HFF-Myc (cell line): ENCODE measurements at regions not wholly inside any gene's neighbourhood (a gene's known extent, or its start where the extent isn't known, plus 50 kb on each side); places are given as distances from the start of the nearest gene placed in this dataset.

Experiments used
- DNase-seq: peaks from one replicate; pipeline ENCODE4 v3.0.0-alpha.2; 2011; ENCODE audit warnings: low read depth; ENCODE audit errors: extremely low read depth
- H3K4me3 ChIP-seq: replicated peaks from 2 replicates; pipeline ENCODE4 v1.5.1; 2011; ENCODE audit warnings: low read depth, mild to moderate bottlenecking, control low read depth, low read length
- TF ChIP-seq, protein P1 (sequence below): IDR thresholded peaks from 2 replicates; pipeline ENCODE4 v1.5.1; 2012; ENCODE audit warnings: mild to moderate bottlenecking, low read depth, low read length, control low read depth; ENCODE audit errors: missing control alignments

DNA sequence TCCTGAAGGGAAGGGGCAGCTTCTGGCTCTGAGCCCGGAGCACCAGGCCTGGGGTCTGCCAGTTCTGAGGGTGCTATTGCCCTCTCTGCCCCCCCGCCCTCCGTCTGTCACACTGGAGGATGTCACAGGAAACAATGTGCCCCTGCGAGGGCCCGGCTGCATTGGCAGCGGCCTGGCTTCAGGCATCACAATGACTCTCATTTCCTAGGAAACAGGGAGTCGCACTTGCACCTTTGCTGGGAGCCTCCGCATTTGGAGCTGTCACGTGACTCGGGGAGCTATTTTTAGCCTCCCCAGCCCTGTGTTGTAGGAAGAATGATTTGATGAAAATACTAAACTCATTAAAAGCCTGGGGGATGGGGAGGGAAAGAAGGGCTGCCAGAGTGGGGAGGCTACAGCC lies 518.9 kb downstream of the SHQ1 start:
- TF ChIP-seq, protein P1, sequence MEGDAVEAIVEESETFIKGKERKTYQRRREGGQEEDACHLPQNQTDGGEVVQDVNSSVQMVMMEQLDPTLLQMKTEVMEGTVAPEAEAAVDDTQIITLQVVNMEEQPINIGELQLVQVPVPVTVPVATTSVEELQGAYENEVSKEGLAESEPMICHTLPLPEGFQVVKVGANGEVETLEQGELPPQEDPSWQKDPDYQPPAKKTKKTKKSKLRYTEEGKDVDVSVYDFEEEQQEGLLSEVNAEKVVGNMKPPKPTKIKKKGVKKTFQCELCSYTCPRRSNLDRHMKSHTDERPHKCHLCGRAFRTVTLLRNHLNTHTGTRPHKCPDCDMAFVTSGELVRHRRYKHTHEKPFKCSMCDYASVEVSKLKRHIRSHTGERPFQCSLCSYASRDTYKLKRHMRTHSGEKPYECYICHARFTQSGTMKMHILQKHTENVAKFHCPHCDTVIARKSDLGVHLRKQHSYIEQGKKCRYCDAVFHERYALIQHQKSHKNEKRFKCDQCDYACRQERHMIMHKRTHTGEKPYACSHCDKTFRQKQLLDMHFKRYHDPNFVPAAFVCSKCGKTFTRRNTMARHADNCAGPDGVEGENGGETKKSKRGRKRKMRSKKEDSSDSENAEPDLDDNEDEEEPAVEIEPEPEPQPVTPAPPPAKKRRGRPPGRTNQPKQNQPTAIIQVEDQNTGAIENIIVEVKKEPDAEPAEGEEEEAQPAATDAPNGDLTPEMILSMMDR = no peak
- H3K4me3 ChIP-seq = no peak overlapping the region
- DNase-seq = no peak

DNA sequence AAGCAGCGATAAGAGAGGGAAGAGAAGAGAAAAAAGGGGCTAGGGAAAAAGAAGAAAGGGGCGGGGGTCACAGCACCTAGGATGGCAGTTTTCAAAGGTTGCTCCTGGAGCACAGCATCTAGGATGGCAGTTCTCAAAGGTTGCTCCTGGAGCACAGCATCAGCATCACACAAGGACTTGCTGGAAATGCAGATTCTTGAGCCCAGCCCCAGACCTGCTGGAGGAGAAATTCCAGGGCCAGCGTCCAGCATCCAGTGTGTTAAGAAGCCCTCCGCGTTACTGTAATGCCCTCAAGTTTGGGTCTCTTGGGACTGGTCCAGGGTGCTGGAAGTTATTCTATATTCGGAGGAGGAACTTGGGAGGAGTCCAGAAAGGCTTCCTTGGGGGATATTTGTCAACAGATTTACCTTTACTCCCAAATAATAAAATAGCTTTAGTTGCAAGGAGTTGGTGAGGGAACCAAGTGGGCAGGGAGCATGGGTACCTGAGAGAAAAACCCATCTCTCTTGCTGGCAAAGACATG lies 519.4 kb downstream of the SHQ1 start:
- H3K4me3 ChIP-seq = no peak overlapping the region
- DNase-seq = no peak
- TF ChIP-seq, protein P1 = no peak

DNA sequence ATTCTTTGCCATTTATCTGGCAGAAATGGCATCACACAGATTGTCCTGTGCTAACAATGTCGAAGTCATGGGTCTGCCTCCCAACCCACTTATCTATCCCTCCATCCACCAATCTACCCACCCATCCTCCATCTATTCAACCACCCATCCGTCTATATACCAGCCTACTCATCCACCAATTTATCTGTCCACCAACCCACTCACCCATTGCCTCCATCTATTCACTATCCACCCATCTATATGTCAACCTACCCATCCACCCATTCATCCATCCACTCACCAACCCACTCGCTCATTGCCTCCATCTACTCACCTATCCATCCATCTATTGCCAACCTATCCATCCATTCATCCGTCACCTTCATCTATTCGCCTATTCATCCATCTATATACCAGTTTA lies 521.2 kb downstream of the SHQ1 start:
- no peak for DNase-seq
- no peak overlapping the region for H3K4me3 ChIP-seq
- TF ChIP-seq, protein P1 = no peak

DNA sequence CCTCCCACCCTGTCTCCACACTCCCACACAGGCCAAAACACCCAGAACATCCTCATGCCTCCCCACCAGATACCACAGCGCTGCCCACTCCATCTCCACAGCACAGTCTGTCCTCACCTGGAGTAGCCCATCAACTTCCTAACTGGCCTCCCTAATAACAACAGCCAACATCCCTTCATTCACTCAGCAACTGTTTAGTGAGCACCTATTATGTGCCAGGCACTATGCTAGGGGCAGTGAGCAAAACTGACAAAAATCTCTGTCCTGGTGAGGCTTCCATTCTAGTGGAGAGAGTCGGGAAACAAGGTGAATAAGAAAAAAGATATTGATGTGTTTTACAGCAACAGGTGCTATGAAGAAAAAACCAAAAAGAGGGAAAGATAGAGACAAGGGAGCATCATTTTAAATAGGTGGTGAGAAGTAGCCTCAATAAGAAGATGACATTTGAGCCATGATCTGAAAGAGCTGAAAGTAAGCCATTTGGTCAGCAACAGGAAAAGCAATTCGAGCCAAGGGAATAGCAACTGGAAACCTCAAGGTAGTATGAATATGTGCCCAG lies 523.9 kb downstream of the SHQ1 start:
- TF ChIP-seq, protein P1 = no peak
- no peak overlapping the region for H3K4me3 ChIP-seq
- DNase-seq = no peak

DNA sequence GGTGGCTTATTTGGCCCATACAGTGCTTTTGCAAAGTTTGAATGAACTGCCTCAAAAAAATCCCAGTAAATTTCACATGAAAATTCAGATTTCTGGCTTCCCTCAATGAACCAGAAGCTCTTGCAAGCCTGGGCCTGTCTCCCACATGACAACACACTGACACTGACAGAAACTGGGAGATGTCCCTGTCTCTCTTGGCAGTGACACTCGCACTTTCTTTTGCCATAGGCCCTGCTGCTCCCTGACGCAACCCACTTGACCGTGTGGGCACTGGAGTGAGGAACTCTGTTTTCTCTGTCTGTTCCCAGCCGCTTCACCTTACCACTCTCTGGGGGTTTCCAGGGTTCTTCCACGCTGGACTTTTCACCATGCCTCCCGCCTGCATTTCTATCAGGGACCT lies 524.5 kb downstream of the SHQ1 start:
- DNase-seq = no peak
- TF ChIP-seq, protein P1 = no peak

DNA sequence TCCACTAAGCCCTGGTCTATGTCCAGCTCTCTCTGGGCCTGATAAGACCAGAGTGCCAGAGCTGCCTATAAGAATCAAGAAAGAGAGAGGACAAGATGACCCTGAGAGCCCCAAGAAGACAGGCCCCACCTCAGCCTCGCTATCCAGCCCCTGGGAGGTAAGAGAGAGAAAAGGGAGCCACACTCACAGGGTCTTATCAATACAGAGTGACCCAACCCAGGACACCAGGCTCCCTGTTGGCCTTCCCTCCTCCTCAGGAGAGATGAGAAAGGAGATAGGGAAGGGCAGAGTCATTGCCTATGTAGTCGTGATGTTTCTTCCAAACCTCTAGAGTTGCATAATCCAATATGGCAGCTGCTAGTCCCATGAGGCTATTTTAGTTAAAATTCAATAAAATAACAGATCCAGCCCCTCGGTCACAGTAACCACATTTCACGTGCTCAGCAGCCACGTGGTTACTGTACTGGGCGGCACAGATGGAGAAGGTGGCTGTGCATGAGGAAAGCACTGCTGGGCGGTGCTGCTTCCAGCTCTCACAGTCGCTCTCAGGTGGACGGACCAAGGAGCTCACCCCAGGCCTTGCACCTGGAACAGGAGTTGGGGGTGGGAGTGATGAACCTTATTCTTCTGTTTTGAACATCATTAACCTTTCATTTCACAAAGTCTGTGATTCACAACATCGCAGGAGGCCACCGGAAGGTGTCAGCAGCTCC lies 525.8 kb downstream of the SHQ1 start:
- DNase-seq = no peak
- H3K4me3 ChIP-seq = no peak overlapping the region

More for the DNA sequence above, 524.5 kb downstream of the SHQ1 start:
- no peak overlapping the region for H3K4me3 ChIP-seq

More for the DNA sequence above, 525.8 kb downstream of the SHQ1 start:
- TF ChIP-seq, protein P1 = no peak
